Activated CD8-positive, alpha-beta memory T cell treated with anti-CD3 and anti-CD28 coated beads for 24 hours (primary cell): ENCODE measurements at regions not wholly inside any gene's neighbourhood (a gene's known extent, or its start where the extent isn't known, plus 50 kb on each side); places are given as distances from the start of the nearest gene placed in this dataset.
"Not testable (repeated sequence)": the region's sequence is repeated elsewhere in the genome, so short reads cannot be mapped to it uniquely, and the experiment has no call there.

Source experiments
- DNase-seq: peaks from one replicate; pipeline ENCODE4 v3.0.0-alpha.2; 2020

DNA sequence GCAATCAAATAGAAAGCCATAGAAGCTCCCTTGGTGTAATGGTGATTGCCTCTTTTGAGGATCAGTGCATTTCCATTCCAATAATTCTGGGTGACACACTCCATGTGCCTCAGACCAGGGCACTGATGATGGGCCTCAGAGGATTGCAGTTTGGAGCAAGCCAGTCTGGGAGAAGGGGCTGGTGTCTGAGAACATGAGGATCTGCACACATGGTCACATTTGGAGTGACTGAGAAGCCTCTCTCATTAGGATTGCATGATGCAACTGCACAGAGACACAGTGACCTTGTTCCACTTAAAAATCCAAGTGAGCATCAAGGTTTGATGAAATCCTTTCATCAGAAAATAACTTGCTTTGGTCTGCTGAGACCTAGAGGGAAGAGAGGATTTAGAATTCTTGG, 216.4 kb downstream of the ANKRD30B start:
- no peak for DNase-seq

DNA sequence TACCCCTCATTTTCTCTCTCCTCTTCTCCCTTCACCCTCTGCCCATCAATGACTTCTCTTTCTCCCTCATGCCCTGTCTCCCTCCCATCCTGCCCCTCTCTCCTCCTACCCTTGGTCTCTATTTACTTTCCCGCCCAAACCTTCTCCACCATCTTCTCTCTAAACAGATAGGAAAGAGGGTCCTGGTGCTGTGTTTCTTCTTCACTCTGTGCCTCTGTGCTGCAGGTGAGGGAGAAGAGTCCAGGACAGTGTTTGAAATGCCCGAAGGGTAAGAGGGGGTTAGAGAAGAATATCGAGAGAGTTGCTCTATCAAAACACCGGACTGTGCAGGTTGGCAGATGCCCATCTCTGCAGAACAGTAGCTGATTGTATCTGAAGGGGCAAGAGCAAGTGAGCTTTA, 217.0 kb downstream of the ANKRD30B start:
- not testable (repeated sequence) for DNase-seq

DNA sequence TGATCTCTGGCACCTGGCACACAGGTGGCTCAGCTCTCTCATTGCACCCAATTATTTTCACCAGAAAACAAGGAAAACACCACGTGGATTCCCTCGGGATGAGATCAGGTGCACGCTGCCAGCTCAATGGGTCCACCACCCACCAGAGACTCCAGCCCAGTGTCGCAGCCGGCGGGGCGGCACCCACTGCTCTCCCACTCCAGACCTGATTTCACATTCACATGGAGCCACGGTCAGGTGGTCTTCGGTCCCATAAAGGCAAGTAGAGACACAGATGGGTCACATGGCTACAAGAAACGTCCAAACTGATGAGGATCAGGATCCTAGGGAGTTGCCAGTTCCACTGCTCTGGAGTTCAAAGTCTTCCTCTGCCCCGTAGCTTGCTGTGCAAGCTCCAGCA, 217.6 kb downstream of the ANKRD30B start:
- DNase-seq: no peak

DNA sequence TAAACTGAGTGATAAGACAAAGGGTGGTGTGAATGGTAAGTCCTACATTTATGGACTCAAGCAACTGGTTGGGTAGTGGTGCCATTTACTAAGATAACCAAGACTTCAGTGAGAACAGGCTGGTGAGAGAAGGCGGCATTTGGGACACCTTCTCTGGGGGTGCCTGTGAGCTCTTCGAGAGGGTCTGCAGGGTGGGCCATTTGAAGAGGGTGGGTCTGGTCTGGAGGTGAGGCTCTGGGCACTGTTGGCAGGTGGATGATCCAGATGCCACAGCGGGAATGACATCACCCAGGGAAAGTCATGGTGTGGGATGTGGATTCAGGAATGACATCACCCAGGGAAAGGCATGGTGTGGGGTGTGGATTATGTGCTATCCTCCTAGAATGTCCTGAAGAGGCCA, 219.3 kb downstream of the ANKRD30B start:
- DNase-seq: not testable (repeated sequence)

DNA sequence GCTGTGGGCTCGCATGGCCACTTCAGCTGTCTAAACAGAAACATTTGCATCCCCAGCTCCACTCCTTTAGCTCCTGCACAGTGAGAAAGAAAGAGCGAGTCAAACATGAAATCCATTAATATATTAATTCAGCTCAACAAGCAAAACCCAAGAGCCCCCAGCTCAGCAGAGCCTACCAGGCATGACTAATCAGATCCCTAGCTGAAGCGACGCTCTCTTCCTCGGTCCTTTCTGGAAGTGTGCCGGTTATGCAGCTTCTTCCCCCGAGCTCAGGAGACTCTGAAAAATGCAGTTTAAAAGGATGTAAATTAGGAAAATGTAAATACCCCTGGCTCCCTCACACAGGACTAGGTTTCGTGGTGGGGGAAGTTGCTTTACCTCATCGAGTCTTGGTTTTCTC, 221.5 kb downstream of the ANKRD30B start:
- no peak for DNase-seq

DNA sequence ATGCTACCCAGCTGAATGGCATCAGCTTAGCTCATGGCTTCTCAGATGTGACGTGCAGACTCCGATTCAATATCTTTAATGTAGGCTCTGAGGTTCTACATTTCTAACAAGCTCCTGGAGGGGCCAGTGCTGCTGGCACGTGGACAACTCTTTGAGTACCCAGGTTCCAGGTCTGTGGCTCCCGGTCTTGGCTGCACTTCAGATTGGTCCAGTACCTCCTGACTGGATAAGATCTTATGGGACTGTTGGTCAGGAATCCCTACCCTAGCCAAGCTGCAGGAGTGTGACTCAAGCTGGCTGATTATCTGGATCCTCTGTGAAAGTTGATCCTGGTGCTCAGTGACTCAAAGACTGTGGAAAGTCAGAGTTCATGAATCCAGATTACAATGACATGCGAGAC, 222.1 kb downstream of the ANKRD30B start:
- no peak for DNase-seq

DNA sequence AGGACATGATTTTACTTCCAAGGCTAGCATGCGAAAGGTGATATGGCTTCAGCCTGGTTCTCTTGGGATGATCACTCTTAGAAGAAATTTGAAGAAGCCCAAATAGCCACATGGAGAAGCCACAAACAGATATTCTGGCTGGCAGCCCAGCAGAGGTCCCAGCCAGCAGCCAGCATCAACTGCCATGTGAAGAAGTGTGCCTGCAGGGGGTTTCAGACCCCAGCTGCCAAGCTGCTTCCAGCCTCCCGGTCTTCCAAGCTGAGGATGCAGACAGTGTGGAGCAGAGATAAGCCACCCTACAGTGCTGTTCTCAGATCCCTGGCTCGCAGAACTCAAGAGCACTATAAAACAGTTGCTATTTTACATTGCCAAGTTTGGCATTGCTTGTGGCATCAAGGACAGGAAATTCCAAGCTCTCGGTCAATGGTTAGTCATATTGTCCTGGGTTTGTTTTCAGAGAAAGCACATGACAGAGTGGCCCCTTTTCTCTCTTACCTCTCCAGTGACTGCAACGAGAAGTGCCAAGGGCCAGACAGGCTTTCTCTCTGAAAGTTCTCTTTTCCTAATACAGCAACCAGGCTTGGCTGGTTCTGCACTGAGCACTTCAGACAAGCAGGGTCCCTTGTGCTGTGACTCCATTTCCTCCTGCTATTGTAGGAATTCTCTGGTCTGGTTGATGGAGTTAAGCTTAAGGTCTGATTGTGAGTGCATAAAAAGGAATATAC, 223.7 kb downstream of the ANKRD30B start:
- DNase-seq: no peak

DNA sequence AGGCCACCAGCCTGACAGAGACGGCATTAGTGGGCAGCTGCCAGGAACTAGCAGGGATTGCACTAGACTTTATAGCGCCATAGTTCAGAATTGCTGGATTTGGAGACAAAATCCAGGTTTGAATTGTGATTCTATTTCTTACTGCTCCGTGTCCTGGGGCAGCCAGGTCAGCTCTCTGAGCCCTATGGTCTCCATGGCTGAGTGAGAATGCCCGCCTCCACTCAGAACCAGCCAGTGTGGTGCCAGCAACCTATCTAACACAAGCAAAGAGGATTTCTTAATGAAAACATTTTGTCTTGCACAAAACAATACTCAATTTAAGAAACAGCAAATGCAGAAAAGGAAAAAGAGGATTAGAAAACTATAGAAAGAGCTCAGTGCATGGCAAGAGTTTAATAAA, 225.4 kb downstream of the ANKRD30B start:
- not testable (repeated sequence) for DNase-seq

DNA sequence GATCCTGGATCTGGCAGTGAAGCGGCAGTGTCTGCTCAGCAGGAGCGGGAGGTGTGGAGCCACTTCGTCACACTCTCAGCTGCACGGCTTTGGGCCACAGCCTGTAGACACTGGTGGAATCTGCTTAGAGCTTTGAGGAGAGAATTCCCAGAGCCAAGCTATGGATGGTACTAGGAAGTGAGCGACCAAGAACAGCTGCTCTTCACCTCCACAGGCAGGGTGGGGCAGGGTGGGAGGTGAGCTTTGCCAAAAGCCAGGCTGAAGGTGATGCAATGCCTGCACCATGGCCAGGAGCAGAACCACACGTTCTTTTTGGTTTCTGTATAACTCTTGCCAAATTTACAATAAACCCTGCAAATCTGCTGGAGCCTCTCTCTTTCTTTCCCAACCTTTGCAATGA, 226.1 kb downstream of the ANKRD30B start:
- no peak for DNase-seq

DNA sequence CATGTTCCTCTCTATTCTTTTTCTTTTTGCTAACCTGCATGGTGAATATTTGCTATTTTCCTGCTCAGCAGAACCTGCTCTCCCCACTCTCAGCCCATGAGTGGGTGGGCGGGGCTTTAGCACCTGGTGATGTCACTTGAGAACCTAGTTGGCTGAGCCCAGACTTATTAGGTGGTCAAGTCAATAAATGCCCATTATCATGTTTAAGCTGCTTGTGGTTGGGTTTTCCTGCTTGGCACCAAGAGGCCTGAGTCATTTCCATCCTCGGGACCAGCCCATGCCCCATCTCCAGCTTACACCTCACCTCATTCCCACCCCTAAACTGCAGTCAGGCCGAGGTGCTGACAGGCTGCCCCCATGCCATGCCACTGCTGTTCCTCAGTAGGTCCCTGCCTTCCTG, 226.6 kb downstream of the ANKRD30B start:
- DNase-seq: no peak

DNA sequence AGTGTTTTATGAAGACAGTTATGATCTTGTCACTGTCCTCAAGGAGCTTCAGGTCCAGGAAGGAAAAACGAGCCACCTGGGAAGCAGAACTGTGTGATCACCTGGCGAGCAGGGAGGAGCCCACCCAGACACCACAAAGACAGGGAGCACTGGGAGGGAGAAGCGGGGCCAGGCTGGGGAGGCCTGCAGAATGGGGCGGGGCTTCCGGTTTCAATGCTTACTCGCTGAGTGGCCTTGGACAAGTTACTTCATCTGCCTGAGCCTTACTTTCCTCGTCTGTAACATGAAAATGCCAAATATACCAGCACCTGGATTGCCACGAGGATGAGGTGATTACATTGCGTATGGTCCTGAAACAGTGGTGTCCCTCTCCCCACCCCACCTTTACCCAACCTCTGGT, 227.5 kb downstream of the ANKRD30B start:
- no peak for DNase-seq

DNA sequence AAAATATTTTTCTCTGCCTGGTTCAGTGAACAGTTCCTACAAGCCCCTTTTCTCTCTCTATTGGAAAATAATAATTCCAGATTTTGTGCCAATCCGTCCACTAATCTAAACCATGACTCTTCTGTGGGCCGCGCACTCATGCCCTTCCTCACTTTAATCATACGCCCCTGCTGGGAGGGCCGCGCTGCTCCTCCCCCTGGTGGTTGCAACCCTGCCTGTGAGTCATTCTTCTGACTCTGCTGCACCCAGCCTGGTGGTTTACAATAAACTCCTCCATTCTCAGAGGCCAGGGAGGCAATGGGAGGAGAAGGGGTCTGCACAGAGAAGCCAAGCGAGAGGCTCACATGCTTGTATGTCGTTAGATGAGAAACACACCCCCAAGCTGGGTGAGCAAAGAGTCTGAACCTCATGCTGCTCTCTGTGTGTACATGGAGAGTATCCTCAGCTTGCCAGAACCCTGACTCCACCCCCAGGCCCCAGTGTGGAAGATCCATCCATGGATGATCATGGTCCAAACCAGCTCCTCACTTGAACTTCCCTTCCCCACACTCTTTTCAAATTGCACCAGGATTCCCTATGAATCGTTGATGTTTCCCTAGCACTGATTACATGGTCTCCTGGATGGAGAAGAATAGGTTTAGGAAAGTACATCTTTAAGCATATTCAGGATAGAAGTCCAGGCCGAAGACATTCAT, 228.9 kb downstream of the ANKRD30B start:
- DNase-seq: no peak

DNA sequence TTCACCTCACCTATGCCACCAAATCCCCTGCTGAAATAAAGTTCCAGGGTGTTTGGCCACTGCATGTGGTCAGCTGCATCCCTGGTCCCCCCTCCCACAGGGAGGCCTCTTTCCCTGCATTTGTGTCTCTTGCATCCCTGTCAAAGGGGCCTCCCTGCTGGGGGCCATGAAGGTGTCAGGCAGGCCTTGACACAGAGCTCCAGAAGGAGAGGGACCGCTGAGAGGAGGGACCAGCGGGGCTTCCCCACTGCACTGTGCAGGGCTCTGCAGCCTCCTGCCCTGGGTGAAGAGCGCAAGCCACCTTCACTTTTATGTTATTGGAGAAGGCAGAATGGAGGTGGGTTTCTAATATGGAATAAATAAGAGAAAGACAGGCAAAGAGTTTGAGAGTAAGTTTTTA, 230.2 kb downstream of the ANKRD30B start:
- DNase-seq: no peak

DNA sequence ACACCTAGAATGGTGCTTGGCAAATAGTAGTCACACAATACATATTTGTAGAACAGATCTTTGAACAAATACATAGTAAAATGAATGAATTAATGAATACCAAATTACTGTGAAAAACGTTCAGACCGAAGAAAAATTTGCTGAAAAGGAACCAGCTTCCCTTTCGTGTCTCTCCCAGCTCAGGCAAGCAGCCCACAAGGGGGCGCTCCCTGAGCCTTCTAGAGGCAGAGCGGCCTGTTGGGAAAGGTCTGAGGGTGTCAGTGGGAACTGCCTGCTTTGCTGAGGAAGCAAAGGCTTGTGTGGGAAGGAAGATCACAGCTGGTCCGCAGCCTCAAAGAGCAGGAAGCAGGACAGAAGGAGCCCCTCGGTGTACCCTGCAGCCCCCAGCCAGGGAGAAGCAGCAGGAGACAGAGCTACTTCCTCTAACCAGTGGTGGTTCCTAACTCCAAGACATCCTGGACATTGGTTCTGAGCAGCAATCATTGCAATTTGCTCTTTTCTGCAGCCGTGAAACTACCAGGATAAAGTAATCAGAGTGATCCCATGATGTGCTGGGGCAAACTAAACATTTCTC, 231.1 kb downstream of the ANKRD30B start:
- no peak for DNase-seq

DNA sequence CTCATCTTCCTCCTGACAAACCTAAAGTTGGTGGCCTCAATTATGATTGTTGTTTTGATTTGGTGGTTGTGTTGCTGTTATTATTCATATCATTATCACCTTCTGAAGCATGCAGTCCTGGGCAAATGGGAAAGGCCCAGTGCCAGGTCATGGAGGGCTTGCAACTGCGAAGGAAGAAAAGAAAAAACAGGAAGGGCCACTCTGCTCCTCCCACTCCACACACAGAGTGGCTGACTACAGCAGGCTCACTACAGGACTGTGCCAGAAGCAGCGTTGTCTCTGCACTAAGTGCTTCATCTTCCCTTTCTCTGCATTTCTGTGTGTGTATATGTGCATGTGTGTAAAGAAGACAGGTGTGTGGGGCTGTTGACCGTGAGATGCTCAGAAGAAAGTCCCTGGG, 231.9 kb downstream of the ANKRD30B start:
- no peak for DNase-seq

DNA sequence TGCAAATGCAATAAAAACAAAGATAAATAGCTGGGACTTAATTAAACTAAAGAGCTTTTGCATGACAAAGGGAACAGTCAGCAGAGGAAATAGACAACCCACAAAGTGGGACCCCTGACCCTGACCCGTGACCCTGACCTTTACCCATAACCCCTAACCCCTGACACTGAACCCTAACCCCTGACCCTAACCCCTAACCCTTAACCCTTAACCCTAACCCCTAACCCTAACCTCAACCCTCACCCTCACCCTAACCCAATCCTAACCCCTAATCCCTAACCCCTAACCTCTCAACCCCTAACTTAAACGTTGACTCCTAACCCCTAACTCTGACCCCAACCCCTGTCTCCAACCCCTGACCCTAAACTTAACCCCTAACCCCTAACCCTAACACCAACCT, 236.6 kb downstream of the ANKRD30B start:
- DNase-seq: not testable (repeated sequence)

DNA sequence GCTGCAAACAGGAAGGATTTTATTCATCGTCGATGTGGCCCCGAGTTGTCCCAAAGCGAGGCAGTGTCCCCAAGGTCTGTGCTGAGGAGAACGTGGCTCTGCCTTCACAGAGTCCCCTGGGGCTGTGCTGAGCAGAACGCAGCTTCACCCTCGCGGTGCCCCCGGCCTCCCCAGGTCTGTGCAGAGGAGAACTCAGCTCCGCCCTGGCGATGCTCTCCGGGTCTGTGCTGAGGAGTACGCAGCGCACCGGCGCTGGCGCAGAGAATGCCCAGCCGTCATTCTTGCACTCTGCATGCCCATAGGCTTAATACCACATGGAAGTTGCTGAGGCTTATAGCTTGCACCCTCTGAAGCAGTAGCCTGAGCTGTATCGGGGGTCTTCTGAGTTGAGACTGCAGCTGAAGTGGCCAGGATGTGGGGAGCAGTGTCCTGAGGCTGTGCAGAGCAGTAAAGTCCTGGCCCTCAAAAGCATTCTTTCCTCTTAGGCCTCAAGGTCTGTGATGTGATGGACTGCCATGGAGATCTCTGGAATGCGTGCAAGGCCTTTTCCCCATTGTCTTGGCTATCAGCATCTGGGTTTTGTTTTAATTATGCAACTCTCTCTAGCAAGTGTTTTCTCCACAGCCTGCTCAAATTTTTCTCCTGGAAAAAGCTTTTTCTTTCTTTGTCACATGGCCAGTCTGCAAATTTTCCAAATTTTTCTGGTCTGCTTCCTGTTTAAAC, 237.5 kb downstream of the ANKRD30B start:
- not testable (repeated sequence) for DNase-seq

DNA sequence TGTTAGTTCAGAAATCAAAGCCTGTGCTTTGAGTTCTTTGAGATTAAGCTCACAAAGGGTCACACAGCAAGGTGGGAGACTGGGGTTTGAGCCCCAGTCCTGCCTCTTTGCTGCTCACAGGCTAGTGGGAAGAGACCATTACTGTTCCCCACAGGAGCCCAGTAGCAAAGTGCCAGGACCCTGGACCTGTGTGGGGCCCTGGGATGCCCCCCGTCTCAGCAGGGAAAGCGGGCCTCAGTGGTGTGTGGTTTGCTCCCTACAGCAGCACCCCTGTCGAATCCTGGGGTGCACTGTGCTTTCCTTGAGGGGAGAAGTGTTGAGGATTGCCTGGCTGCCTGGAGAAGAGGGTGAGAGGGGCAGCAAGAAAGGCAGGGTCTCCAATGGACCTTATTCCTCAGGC, 239.4 kb downstream of the ANKRD30B start:
- not testable (repeated sequence) for DNase-seq

DNA sequence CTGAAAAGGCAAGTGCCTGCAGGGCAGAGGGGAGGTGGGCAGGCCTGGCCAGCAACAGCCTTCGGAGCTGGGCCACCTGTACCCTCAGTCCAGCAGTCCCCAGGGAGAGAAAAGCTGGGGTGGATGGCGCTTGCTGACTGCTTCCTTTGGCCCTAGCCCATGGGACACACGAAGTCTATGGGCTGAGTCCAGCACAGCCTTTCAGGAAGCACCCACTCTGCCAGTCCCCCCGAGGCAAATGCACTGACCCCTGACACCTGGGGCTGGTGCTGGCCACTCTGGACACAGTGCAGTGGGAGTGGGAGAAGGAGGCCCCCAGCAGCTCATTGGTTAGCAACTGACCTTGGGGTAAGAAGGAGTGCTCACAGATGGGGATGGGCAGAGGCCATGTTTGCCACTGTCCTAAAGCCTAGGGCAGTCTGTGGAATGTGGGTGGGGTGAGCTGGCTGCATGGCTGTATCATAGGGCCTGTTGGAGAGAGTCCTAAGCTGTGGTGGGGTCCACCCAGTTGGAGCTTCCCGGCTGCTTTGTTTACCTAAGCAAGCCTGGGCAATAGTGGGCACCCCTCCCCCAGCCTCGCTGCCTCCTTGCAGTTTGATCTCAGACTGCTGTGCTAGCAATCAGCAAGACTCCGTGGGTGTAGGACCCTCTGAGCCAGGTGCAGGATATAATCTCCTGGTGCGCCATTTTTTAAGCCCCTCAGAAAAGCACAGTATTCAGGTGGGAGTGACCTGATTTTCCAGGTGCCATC, 240.2 kb downstream of the ANKRD30B start:
- not testable (repeated sequence) for DNase-seq

DNA sequence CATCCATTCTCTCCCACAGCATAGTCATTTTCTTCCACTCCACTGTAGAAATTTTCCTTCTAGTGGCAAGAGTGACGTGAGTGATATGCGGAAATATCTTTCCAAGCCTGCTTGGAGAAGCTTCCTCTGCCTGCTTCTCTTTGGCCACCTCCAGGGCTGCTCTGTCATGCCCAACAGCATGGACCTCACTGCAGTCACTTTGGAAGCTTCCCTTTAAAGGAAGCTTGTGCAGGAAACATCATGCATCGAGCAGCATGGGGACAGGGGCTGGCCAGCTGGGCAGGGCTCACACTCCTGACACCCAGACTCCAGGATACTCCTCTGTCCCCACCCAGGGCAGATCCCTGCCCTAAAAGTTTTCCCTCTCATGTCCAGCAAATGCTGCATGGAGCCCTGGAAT, 241.6 kb downstream of the ANKRD30B start:
- DNase-seq: not testable (repeated sequence)

DNA sequence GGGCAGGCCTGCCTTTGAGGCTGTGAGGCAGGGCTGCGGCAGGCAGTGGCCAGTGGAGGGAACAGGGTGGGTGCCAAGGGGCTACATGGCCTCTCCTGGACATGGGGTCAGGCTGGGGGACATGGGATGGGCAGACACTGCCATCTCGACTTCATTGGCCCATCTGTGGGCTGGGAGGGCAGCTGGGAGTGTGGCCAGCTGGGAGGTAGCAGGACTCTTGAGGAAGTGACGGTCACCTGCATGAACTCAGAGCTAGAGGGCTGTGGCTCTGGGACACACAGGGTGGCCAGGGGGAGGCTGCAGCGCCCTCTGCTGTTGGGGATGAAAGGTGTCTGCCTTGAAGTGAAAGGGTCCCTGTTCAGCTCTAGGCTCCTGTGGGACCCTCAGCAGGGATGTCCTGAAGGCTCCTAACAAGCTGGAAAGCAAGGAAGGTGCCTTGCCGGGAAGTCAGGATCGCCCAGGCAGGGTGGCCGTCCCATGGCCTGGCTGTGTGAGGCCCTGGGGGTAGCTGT, 244.0 kb downstream of the ANKRD30B start:
- not testable (repeated sequence) for DNase-seq

DNA sequence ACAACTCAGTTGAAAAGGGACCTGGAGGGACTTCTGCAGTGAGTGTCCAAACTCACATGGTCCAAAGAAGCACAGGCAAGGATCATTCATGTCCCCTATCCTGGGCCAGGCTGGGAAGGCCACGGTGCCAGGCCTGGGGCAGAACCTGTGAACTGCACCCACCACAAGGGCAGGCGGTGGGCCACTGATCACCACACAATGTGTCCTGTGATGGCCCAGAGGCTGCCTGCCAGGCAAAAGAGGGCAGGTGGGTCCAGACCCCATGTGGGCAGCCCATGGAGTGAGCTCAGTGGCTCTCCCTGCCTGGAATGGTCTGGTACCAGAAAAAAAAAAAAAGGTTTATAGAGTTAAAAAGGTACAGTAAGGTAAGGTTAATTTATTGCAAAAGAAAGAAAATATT, 244.8 kb downstream of the ANKRD30B start:
- not testable (repeated sequence) for DNase-seq

DNA sequence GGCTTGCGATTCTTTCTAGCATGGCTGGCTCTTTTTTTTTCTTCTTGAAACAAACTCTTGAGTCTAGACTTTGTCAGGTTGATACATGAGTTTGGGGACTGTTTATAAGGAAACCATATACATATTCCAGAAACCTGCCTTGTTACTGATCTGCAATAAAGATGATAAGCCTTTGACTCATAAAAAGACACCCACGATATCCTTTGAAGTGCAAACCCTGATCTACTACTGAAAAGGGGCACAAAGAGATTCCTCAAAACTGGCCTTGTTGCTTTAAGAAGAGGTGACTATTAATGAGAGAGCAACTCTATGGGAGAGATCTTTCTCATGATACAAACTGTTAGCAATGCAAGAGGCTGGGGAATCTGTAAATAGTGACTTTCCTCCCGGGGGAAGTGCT, 247.1 kb downstream of the ANKRD30B start:
- DNase-seq: not testable (repeated sequence)
